ENCODE measurements at regions not wholly inside any gene's neighbourhood (a gene's known extent, or its start where the extent isn't known, plus 50 kb on each side); places are given as distances from the start of the nearest gene placed in this dataset.

GRCh38 chr2:188851311-188851710 lies 122.9 kb upstream of the COL3A1 start:
- DNase-seq (ENCODE audit: low spot score): no peak

GRCh38 chr2:188851826-188852225 lies 122.3 kb upstream of the COL3A1 start:
- no peak for DNase-seq (ENCODE audit: low spot score)

- DNase-seq (ENCODE audit: low spot score): no peak
Measured at GRCh38 chr2:188852772-188853171, 121.4 kb upstream of the COL3A1 start.

GRCh38 chr2:188853307-188853706 lies 120.9 kb upstream of the COL3A1 start:
- no peak for DNase-seq (ENCODE audit: low spot score)

GRCh38 chr2:188865681-188866080 lies 108.5 kb upstream of the COL3A1 start:
- DNase-seq (ENCODE audit: low spot score): no peak

- DNase-seq (ENCODE audit: low spot score): no peak
Measured at GRCh38 chr2:188869550-188869949, 104.6 kb upstream of the COL3A1 start.

- no peak for DNase-seq (ENCODE audit: low spot score)
Measured at GRCh38 chr2:188870289-188870688, 103.9 kb upstream of the COL3A1 start.

- no peak for DNase-seq (ENCODE audit: low spot score)
Measured at GRCh38 chr2:188875104-188875503, 99.1 kb upstream of the COL3A1 start.

- DNase-seq (ENCODE audit: low spot score): no peak
Measured at GRCh38 chr2:188878716-188879115, 95.5 kb upstream of the COL3A1 start.

GRCh38 chr2:188880740-188881139 lies 93.4 kb upstream of the COL3A1 start:
- no peak for DNase-seq (ENCODE audit: low spot score)

GRCh38 chr2:188881434-188881833 lies 92.7 kb upstream of the COL3A1 start:
- no peak for DNase-seq (ENCODE audit: low spot score)

- DNase-seq (ENCODE audit: low spot score): no peak
Measured at GRCh38 chr2:188884046-188884445, 90.1 kb upstream of the COL3A1 start.

- peak; percentile 25 for DNase-seq (ENCODE audit: low spot score)
Measured at GRCh38 chr2:188884517-188884916, 89.7 kb upstream of the COL3A1 start.

GRCh38 chr2:188889187-188889586 lies 85.0 kb upstream of the COL3A1 start:
- DNase-seq (ENCODE audit: low spot score): no peak

- DNase-seq (ENCODE audit: low spot score): no peak
Measured at GRCh38 chr2:188890755-188891154, 83.4 kb upstream of the COL3A1 start.

GRCh38 chr2:188892636-188893035 lies 81.5 kb upstream of the COL3A1 start:
- DNase-seq (ENCODE audit: low spot score): no peak

GRCh38 chr2:188893972-188894371 lies 80.2 kb upstream of the COL3A1 start:
- DNase-seq (ENCODE audit: low spot score): no peak

- DNase-seq (ENCODE audit: low spot score): no peak
Measured at GRCh38 chr2:188894979-188895378, 79.2 kb upstream of the COL3A1 start.

- no peak for DNase-seq (ENCODE audit: low spot score)
Measured at GRCh38 chr2:188897096-188897495, 77.1 kb upstream of the COL3A1 start.

- DNase-seq (ENCODE audit: low spot score): no peak
Measured at GRCh38 chr2:188898261-188898660, 75.9 kb upstream of the COL3A1 start.

GRCh38 chr2:188902901-188903491 lies 71.2 kb upstream of the COL3A1 start:
- no peak for DNase-seq (ENCODE audit: low spot score)

- DNase-seq (ENCODE audit: low spot score): no peak
Measured at GRCh38 chr2:188903740-188904139, 70.4 kb upstream of the COL3A1 start.

GRCh38 chr2:188909036-188909435 lies 65.1 kb upstream of the COL3A1 start:
- no peak for DNase-seq (ENCODE audit: low spot score)

- no peak for DNase-seq (ENCODE audit: low spot score)
Measured at GRCh38 chr2:188916736-188917135, 57.4 kb upstream of the COL3A1 start.

- DNase-seq (ENCODE audit: low spot score): no peak
Measured at GRCh38 chr2:188917632-188918031, 56.5 kb upstream of the COL3A1 start.

All from HuH-7.5 (cell line).